Body of pancreas (tissue), 4 donors: ENCODE measurements at regions not wholly inside any gene's neighbourhood (a gene's known extent, or its start where the extent isn't known, plus 50 kb on each side); places are given as distances from the start of the nearest gene placed in this dataset.

Experiments used
- ATAC-seq: fragments of 150-250 bp; one replicate; pipeline ENCODE4 v1.9.1; 2016
- DNase-seq, 4 donors: peaks; one replicate each; pipeline ENCODE4 v3.0.0-alpha.2; 2019
- H3K27ac ChIP-seq, 4 donors: fragments of 200-600 bp; sonication (generic); 1 replicate in 3 of 4; 2 replicates in 1 of 4; pipeline versions ENCODE4 v1.5.1 to v1.6.1; 2016 to 2019; ENCODE audit warnings: mild to moderate bottlenecking in 1 of 4, mixed read lengths in 1 of 4, moderate library complexity in 1 of 4
- H3K27me3 ChIP-seq, 2 donors: fragments of 200-600 bp; sonication (generic); one replicate each; pipeline ENCODE4 v1.6.0; 2016; ENCODE audit warnings: mild to moderate bottlenecking in 1 of 2
- H3K36me3 ChIP-seq, 2 donors: fragments of 200-600 bp; sonication (generic); replicated peaks in 1 of 2; 2 replicates each; pipeline ENCODE4 v1.5.1; 2016; ENCODE audit warnings: low read depth in 2 of 2; ENCODE audit not compliant: insufficient read depth in 1 of 2
- H3K4me1 ChIP-seq: fragments of 200-600 bp; sonication (generic); one replicate; pipeline ENCODE4 v1.6.0; 2016
- H3K4me3 ChIP-seq, 2 donors: fragments of 200-600 bp; sonication (generic); 1 replicate in 1 of 2; 2 replicates in 1 of 2; pipeline ENCODE4 v1.5.1; 2016 to 2019
- H3K9me3 ChIP-seq, 3 donors: fragments of 200-600 bp; sonication (generic); 1 replicate in 2 of 3; 2 replicates in 1 of 3; pipeline ENCODE4 v1.5.1; 2016
- CTCF ChIP-seq, 7 experiments: fragments of 450-650 bp in 4 of 7; fragments of 200-600 bp in 3 of 7; sonication (generic) in 3 of 7; IDR thresholded peaks; one replicate each; pipeline ENCODE4 v1.5.1; 2016 to 2019; ENCODE audit warnings: antibody characterized with exemption in 7 of 7
- POLR2A ChIP-seq, 3 donors: fragments of 450-650 bp; IDR thresholded peaks; one replicate each; pipeline ENCODE4 v1.6.1; 2016; ENCODE audit warnings: antibody characterized with exemption in 3 of 3, mild to moderate bottlenecking in 2 of 3
- WGBS, 2 donors: methylation state at CpG; one replicate each; pipeline ENCODE4 v1.1.5; 2017; 5-methylcytosine and 5-hydroxymethylcytosine counted together
- intact Hi-C: fragments of 100-400 bp; cut with DNase I; formaldehyde crosslinking; loops from one replicate; pipeline ENCODE4 v1.15.1; 2023

- 25 to 37% methylated on average over 15 of the region's 15 CpGs for WGBS, 2 donors
- H3K27me3 ChIP-seq = no peaks in the 10 kb centered on the region
- H3K36me3 ChIP-seq = no peaks in the 10 kb centered on the region
- H3K4me3 ChIP-seq = no peak overlapping the region
- no peaks in the 10 kb centered on the region for H3K9me3 ChIP-seq
- no peak overlapping the region for H3K27ac ChIP-seq
- DNase-seq (no peak), ATAC-seq (no peak)
- TF ChIP-seq POLR2A (IDR thresholded peaks at IDR 0.05) = no peak
- no peak for TF ChIP-seq CTCF (IDR thresholded peaks at IDR 0.05)
- H3K4me1 ChIP-seq = no peaks in the 10 kb centered on the region
- intact Hi-C loops = no loop called here
Measured at GRCh38 chr18:78303519-78304191, 676.0 kb upstream of the SALL3 start.

GRCh38 chr18:78304192-78305164, 675.1 kb upstream of the SALL3 start:
- H3K4me1 ChIP-seq = no peaks in the 10 kb centered on the region
- H3K36me3 ChIP-seq = no peaks in the 10 kb centered on the region
- H3K9me3 ChIP-seq = no peaks in the 10 kb centered on the region
- TF ChIP-seq CTCF (IDR thresholded peaks at IDR 0.05) = no peak
- TF ChIP-seq POLR2A (IDR thresholded peaks at IDR 0.05) = no peak
- H3K4me3 ChIP-seq = no peak overlapping the region
- no peaks in the 10 kb centered on the region for H3K27me3 ChIP-seq
- ATAC-seq (no peak), DNase-seq (no peak)
- intact Hi-C loops = no loop called here
- H3K27ac ChIP-seq = no peak overlapping the region
- WGBS, 2 donors = 45% methylated on average over 25 of the region's 25 CpGs

GRCh38 chr18:78305789-78306188, 673.8 kb upstream of the SALL3 start:
- no peak for DNase-seq
- Histone ChIP-seq H3K36me3 (no peaks in the 10 kb centered on the region), H3K4me1 (no peaks in the 10 kb centered on the region), H3K27me3 (no peaks in the 10 kb centered on the region), H3K9me3 (no peaks in the 10 kb centered on the region), H3K27ac (no peak overlapping the region), H3K4me3 (no peak overlapping the region)
- ATAC-seq = no peak
- intact Hi-C loops = no loop called here
- WGBS, 2 donors = 40 to 42% methylated on average over 6 of the region's 6 CpGs
- TF ChIP-seq CTCF (IDR thresholded peaks at IDR 0.05) (no peak), POLR2A (IDR thresholded peaks at IDR 0.05) (no peak)

- intact Hi-C loops = no loop called here
- H3K9me3 ChIP-seq = no peaks in the 10 kb centered on the region
- no peaks in the 10 kb centered on the region for H3K36me3 ChIP-seq
- H3K27ac ChIP-seq = no peak overlapping the region
- no peak for ATAC-seq
- 52 to 72% methylated on average over 27 to 42 of the region's 42 CpGs for WGBS, 2 donors
- H3K4me3 ChIP-seq = no peak overlapping the region
- TF ChIP-seq CTCF (IDR thresholded peaks at IDR 0.05) (no peak), POLR2A (IDR thresholded peaks at IDR 0.05) (no peak)
- H3K4me1 ChIP-seq = no peaks in the 10 kb centered on the region
- no peak for DNase-seq
- no peaks in the 10 kb centered on the region for H3K27me3 ChIP-seq
Measured at GRCh38 chr18:78309307-78309706, 670.3 kb upstream of the SALL3 start.
